ENCODE measurements at regions not wholly inside any gene's neighbourhood (a gene's known extent, or its start where the extent isn't known, plus 50 kb on each side); places are given as distances from the start of the nearest gene placed in this dataset.

- TF ChIP-seq, protein P1, sequence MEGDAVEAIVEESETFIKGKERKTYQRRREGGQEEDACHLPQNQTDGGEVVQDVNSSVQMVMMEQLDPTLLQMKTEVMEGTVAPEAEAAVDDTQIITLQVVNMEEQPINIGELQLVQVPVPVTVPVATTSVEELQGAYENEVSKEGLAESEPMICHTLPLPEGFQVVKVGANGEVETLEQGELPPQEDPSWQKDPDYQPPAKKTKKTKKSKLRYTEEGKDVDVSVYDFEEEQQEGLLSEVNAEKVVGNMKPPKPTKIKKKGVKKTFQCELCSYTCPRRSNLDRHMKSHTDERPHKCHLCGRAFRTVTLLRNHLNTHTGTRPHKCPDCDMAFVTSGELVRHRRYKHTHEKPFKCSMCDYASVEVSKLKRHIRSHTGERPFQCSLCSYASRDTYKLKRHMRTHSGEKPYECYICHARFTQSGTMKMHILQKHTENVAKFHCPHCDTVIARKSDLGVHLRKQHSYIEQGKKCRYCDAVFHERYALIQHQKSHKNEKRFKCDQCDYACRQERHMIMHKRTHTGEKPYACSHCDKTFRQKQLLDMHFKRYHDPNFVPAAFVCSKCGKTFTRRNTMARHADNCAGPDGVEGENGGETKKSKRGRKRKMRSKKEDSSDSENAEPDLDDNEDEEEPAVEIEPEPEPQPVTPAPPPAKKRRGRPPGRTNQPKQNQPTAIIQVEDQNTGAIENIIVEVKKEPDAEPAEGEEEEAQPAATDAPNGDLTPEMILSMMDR (IDR thresholded peaks at IDR 0.05; ENCODE audit: insufficient read depth, low read length, poor library complexity, severe bottlenecking): no peak
- no peak for TF ChIP-seq EZH2phosphoT487 (conservative IDR thresholded peaks at IDR 0.05; ENCODE audit: low read length)
These were observed 86.8 kb upstream of the BCAR3 start for GRCh38 chr1:93768380-93768863.
